ENCODE measurements at regions not wholly inside any gene's neighbourhood (a gene's known extent, or its start where the extent isn't known, plus 50 kb on each side); places are given as distances from the start of the nearest gene placed in this dataset.

GRCh38 chr2:55101466-55101865 lies 51.2 kb upstream of the RTN4 start:
- DNase-seq = no peak

- DNase-seq = no peak
Observed at GRCh38 chr2:55099878-55100820, 49.9 kb upstream of the RTN4 start.
